ENCODE measurements at regions not wholly inside any gene's neighbourhood (a gene's known extent, or its start where the extent isn't known, plus 50 kb on each side); places are given as distances from the start of the nearest gene placed in this dataset.

DNA sequence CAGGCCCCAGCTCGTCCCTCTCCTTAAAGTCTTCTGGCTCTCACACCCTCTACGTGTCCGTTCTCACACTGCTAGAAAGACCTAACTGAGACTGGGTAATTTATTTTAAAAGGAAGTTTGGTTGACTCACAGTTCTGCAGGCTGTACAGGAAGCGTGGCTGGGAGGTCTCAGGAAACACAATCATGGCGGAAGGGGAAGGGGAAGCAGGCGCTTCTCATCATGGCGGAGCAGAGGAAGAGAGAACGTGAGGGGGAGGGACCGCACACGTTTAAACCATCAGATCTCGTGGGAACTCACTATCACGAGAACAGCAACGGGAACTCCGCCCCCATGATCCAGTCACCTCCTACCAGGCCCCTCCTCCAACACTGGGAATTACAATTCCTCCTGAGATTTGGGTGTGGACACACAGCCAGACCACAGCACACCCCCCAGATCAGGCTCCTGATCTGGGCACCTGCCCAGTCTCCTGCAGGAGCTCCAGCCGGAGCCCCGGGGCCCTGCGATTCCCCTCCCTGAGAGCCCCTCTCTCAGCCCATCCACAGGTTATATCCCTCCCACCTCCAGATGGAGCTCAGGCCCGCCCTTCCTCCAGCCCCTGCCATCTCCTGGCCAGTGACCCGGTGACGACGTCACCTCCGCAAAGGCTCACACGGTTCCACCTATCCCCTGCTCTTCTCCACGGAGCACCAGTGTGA lies 170.2 kb downstream of the BRD1 start:
- TF ChIP-seq, protein P1, sequence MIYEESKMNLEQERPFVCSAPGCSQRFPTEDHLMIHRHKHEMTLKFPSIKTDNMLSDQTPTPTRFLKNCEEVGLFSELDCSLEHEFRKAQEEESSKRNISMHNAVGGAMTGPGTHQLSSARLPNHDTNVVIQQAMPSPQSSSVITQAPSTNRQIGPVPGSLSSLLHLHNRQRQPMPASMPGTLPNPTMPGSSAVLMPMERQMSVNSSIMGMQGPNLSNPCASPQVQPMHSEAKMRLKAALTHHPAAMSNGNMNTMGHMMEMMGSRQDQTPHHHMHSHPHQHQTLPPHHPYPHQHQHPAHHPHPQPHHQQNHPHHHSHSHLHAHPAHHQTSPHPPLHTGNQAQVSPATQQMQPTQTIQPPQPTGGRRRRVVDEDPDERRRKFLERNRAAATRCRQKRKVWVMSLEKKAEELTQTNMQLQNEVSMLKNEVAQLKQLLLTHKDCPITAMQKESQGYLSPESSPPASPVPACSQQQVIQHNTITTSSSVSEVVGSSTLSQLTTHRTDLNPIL (CRISPR knock-in tag; IDR thresholded peaks at IDR 0.05; ENCODE audit: low read depth) = no peak
- TF ChIP-seq ZFP3 (CRISPR knock-in tag; IDR thresholded peaks at IDR 0.05) (no peak), BACH2 (CRISPR knock-in tag; IDR thresholded peaks at IDR 0.05; ENCODE audit: borderline replicate concordance) (no peak), ZNF565 (CRISPR knock-in tag; conservative IDR thresholded peaks at IDR 0.05; ENCODE audit: low read depth) (no peak), SNAI2 (CRISPR knock-in tag; IDR thresholded peaks at IDR 0.05) (no peak), ARNTL (CRISPR knock-in tag; IDR thresholded peaks at IDR 0.05; ENCODE audit: borderline replicate concordance, low read depth) (no peak), ZC3H10 (CRISPR knock-in tag; IDR thresholded peaks at IDR 0.05) (no peak), ZNF8 (CRISPR knock-in tag; IDR thresholded peaks at IDR 0.05) (no peak), PATZ1 (CRISPR knock-in tag; IDR thresholded peaks at IDR 0.05; ENCODE audit: borderline replicate concordance) (no peak), TOX (CRISPR knock-in tag; IDR thresholded peaks at IDR 0.05; ENCODE audit: borderline replicate concordance) (no peak)

All from SK-N-SH treated with all-trans-retinoic acid at 6 μM for 48 hours (cell line).